Peyer's patch (tissue), 4 donors: ENCODE measurements at regions not wholly inside any gene's neighbourhood (a gene's known extent, or its start where the extent isn't known, plus 50 kb on each side); places are given as distances from the start of the nearest gene placed in this dataset.

ENCODE experiments used
- POLR2A ChIP-seq, 2 donors: fragments of 450-650 bp; IDR thresholded peaks; one replicate each; pipeline ENCODE4 v1.5.1; 2017; ENCODE audit warnings: antibody characterized with exemption in 2 of 2, mild to moderate bottlenecking in 2 of 2, moderate library complexity in 2 of 2
- TF ChIP-seq, protein P1 (sequence below), 6 experiments: fragments of 450-650 bp in 4 of 6; fragments of 200-600 bp in 2 of 6; sonication (generic) in 1 of 6; IDR thresholded peaks; one replicate each; pipeline ENCODE4 v1.5.1; 2017 to 2019; ENCODE audit warnings: antibody characterized with exemption in 6 of 6, mild to moderate bottlenecking in 3 of 6, moderate library complexity in 1 of 6

GRCh38 chr12:58249610-58250009, 308.2 kb downstream of the ATP23 start:
- no peak for TF ChIP-seq POLR2A (IDR thresholded peaks at IDR 0.05)
- TF ChIP-seq, protein P1, sequence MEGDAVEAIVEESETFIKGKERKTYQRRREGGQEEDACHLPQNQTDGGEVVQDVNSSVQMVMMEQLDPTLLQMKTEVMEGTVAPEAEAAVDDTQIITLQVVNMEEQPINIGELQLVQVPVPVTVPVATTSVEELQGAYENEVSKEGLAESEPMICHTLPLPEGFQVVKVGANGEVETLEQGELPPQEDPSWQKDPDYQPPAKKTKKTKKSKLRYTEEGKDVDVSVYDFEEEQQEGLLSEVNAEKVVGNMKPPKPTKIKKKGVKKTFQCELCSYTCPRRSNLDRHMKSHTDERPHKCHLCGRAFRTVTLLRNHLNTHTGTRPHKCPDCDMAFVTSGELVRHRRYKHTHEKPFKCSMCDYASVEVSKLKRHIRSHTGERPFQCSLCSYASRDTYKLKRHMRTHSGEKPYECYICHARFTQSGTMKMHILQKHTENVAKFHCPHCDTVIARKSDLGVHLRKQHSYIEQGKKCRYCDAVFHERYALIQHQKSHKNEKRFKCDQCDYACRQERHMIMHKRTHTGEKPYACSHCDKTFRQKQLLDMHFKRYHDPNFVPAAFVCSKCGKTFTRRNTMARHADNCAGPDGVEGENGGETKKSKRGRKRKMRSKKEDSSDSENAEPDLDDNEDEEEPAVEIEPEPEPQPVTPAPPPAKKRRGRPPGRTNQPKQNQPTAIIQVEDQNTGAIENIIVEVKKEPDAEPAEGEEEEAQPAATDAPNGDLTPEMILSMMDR (IDR thresholded peaks at IDR 0.05) = no peak
